Progenitor cell of endocrine pancreas (in vitro differentiated cells): ENCODE measurements at regions not wholly inside any gene's neighbourhood (a gene's known extent, or its start where the extent isn't known, plus 50 kb on each side); places are given as distances from the start of the nearest gene placed in this dataset.
A peak's percentile ranks its signal among the peaks of the same experiment; 100 is the strongest.

Source experiments
- DNase-seq: peaks from one replicate; pipeline ENCODE4 v3.0.0; 2021; ENCODE audit warnings: low spot score; ENCODE audit not compliant: unreplicated experiment
- H3K27ac Mint-ChIP-seq: 2 replicates; pipeline ENCODE4 v1.8.0; 2021; ENCODE audit warnings: mild to moderate bottlenecking, moderate library complexity, mixed read lengths
- H3K27me3 Mint-ChIP-seq: 2 replicates; pipeline ENCODE4 v1.8.0; 2021; ENCODE audit warnings: mixed read lengths
- H3K36me3 Mint-ChIP-seq: 2 replicates; pipeline ENCODE4 v1.8.0; 2022; ENCODE audit warnings: mixed read lengths; ENCODE audit not compliant: insufficient read depth
- H3K4me1 Mint-ChIP-seq: 2 replicates; pipeline ENCODE4 v1.8.0; 2021; ENCODE audit warnings: low read depth, mixed read lengths
- H3K4me3 Mint-ChIP-seq: 2 replicates; pipeline ENCODE4 v1.8.0; 2021; ENCODE audit warnings: low read depth, mild to moderate bottlenecking, moderate library complexity, mixed read lengths
- H3K9me3 Mint-ChIP-seq: 2 replicates; pipeline ENCODE4 v1.8.0; 2021; ENCODE audit warnings: low read depth, mixed read lengths
- TF ChIP-seq, protein P1 (sequence below): fragments of 200-600 bp; sonication (generic); IDR thresholded peaks from one replicate; pipeline ENCODE4 v1.5.0; 2021; ENCODE audit warnings: antibody characterized with exemption, mild to moderate bottlenecking; ENCODE audit not compliant: unreplicated experiment

DNA sequence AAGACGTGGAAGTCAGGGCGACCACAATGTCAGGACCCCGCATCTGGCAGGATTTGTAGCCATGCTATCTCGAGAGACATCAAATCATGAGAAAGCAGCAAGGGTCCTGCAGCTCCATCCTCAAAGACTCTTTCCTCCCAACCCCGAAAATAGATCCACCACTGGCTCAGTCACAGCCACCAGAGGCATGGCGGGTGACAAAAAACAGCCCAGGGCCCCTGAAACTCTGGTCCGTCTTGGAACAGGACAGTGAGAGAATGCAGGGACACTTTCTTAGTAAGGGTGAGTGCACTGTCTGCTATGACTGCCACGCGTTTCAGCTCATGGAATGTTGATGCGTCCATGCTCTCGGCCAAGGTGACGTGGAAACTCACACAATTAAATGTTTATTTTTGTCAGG is 220.9 kb downstream of the IRX2 start:
- H3K4me1 Mint-ChIP-seq = no peaks in the 10 kb centered on the region
- H3K9me3 Mint-ChIP-seq = peaks cover 4% of the 10 kb centered on the region
- DNase-seq = no peak
- TF ChIP-seq, protein P1, sequence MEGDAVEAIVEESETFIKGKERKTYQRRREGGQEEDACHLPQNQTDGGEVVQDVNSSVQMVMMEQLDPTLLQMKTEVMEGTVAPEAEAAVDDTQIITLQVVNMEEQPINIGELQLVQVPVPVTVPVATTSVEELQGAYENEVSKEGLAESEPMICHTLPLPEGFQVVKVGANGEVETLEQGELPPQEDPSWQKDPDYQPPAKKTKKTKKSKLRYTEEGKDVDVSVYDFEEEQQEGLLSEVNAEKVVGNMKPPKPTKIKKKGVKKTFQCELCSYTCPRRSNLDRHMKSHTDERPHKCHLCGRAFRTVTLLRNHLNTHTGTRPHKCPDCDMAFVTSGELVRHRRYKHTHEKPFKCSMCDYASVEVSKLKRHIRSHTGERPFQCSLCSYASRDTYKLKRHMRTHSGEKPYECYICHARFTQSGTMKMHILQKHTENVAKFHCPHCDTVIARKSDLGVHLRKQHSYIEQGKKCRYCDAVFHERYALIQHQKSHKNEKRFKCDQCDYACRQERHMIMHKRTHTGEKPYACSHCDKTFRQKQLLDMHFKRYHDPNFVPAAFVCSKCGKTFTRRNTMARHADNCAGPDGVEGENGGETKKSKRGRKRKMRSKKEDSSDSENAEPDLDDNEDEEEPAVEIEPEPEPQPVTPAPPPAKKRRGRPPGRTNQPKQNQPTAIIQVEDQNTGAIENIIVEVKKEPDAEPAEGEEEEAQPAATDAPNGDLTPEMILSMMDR = no peak
- no peak overlapping the region for H3K4me3 Mint-ChIP-seq
- H3K27me3 Mint-ChIP-seq = peaks cover 34% of the 10 kb centered on the region
- no peaks in the 10 kb centered on the region for H3K36me3 Mint-ChIP-seq
- no peak overlapping the region for H3K27ac Mint-ChIP-seq

DNA sequence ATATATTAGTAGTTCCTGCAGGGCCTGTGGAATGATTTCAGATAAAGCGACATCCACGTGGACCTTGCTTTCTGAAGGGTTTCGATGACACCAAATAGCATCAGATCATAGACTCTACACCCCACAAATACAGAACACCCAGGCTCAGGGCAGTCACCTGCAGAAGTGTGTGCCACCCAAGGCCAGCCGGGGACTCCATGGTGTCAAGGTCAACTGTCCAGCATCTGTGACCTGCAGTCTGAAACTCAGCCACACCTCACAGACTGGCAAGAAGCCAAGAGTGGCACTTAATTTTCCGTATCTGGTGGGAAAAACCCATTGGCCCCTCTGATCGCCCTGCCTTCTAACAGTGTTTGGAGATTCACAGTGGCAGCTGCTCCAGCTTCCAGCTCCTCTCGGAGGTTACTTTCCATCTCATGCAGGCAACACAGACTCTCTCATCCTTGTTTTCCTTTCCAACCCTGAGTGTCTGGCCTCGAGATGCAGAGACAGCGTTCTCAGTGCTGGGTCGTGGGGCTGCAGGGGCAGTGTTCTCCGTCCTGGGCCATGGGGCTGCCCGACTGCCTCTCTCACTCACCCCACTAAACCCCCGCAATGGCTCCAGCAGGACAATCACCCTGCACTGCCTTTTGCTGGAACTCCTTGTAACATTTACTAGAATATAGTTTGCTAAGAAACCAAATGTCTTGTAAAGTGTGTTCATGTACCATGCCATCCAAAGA is 221.9 kb downstream of the IRX2 start:
- Mint-ChIP-seq H3K36me3 (no peaks in the 10 kb centered on the region), H3K4me1 (no peaks in the 10 kb centered on the region), H3K9me3 (peaks cover 4% of the 10 kb centered on the region), H3K4me3 (no peak overlapping the region), H3K27ac (peak overlapping the region; percentile 17), H3K27me3 (peaks cover 37% of the 10 kb centered on the region)
- TF ChIP-seq, protein P1 = no peak
- DNase-seq = no peak

GRCh38 chr5:2525351-2525750 is 226.1 kb downstream of the IRX2 start:
- Mint-ChIP-seq H3K4me1 (no peaks in the 10 kb centered on the region), H3K27ac (no peak overlapping the region), H3K9me3 (no peaks in the 10 kb centered on the region), H3K4me3 (no peak overlapping the region), H3K27me3 (peaks cover 55% of the 10 kb centered on the region), H3K36me3 (no peaks in the 10 kb centered on the region)
- no peak for DNase-seq
- TF ChIP-seq, protein P1 = no peak

- TF ChIP-seq, protein P1 = no peak
- no peaks in the 10 kb centered on the region for H3K9me3 Mint-ChIP-seq
- H3K4me3 Mint-ChIP-seq = no peak overlapping the region
- H3K4me1 Mint-ChIP-seq = no peaks in the 10 kb centered on the region
- no peak for DNase-seq
- H3K36me3 Mint-ChIP-seq = no peaks in the 10 kb centered on the region
- no peak overlapping the region for H3K27ac Mint-ChIP-seq
- H3K27me3 Mint-ChIP-seq = peaks cover 51% of the 10 kb centered on the region
These were observed 226.9 kb downstream of the IRX2 start for GRCh38 chr5:2524620-2525019.

DNA sequence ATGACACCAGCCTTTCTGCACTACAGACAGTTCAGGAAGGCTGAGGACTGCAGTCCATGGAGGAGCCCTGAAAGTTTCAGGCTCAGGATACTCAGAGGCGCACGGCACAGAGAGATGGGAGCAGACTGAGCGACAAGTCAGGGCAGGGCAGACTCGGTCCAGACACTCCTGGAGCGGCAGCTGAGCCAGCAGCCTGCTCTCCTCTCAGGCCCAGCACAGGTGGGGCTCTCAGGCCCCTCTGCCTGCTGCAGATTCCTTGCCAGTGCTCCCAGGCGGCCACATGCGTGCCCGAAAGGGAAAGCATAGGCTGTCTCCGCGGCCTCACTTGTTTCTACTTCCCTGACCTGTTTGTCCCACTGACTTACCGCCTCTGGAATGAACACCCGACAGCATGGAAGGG is 228.3 kb downstream of the IRX2 start:
- no peak overlapping the region for H3K4me3 Mint-ChIP-seq
- no peak overlapping the region for H3K27ac Mint-ChIP-seq
- H3K4me1 Mint-ChIP-seq = no peaks in the 10 kb centered on the region
- no peaks in the 10 kb centered on the region for H3K36me3 Mint-ChIP-seq
- no peaks in the 10 kb centered on the region for H3K9me3 Mint-ChIP-seq
- no peak for DNase-seq
- H3K27me3 Mint-ChIP-seq = peaks cover 52% of the 10 kb centered on the region
- TF ChIP-seq, protein P1 = no peak
